MM.1S (cell line): ENCODE measurements at regions not wholly inside any gene's neighbourhood (a gene's known extent, or its start where the extent isn't known, plus 50 kb on each side); places are given as distances from the start of the nearest gene placed in this dataset.

Experiments
- DNase-seq: peaks from one replicate; pipeline ENCODE4 v3.0.0-alpha.2; 2015
- H2AFZ ChIP-seq: fragments of 300-600 bp; sonication (generic); 2 replicates; pipeline ENCODE4 v1.6.0; 2016; ENCODE audit warnings: antibody characterized with exemption, low read length
- H3F3A ChIP-seq: fragments of 300-600 bp; sonication (generic); 2 replicates; pipeline ENCODE4 v1.6.1; 2016; ENCODE audit warnings: mild to moderate bottlenecking, antibody characterized with exemption, low read length, moderate library complexity, mixed read lengths; ENCODE audit not compliant: insufficient read depth
- H3K27ac ChIP-seq: fragments of 300-600 bp; sonication (generic); 2 replicates; pipeline ENCODE4 v1.5.1; 2016; ENCODE audit warnings: mild to moderate bottlenecking, low read length
- H3K27me3 ChIP-seq: fragments of 300-600 bp; sonication (generic); replicated peaks from 2 replicates; pipeline ENCODE4 v1.6.0; 2016; ENCODE audit warnings: low read length; ENCODE audit not compliant: insufficient read depth
- H3K36me3 ChIP-seq: fragments of 300-600 bp; sonication (generic); replicated peaks from 2 replicates; pipeline ENCODE4 v1.6.1; 2016; ENCODE audit warnings: mild to moderate bottlenecking, low read length, mixed read lengths; ENCODE audit not compliant: insufficient read depth
- H3K4me1 ChIP-seq: fragments of 300-600 bp; sonication (generic); 2 replicates; pipeline ENCODE4 v1.6.1; 2016; ENCODE audit warnings: low read length, mixed read lengths
- H3K4me2 ChIP-seq: fragments of 300-600 bp; sonication (generic); 2 replicates; pipeline ENCODE4 v1.6.0; 2016; ENCODE audit warnings: low read depth, low read length
- H3K4me3 ChIP-seq: fragments of 300-600 bp; sonication (generic); 2 replicates; pipeline ENCODE4 v1.5.1; 2016; ENCODE audit warnings: low read length, mixed read lengths
- H3K79me2 ChIP-seq: fragments of 300-600 bp; sonication (generic); 2 replicates; pipeline ENCODE4 v1.6.1; 2016; ENCODE audit warnings: mixed run types, low read length, mixed read lengths
- H3K9ac ChIP-seq: fragments of 300-600 bp; sonication (generic); 2 replicates; pipeline ENCODE4 v1.6.1; 2016; ENCODE audit warnings: low read length, mixed read lengths
- H3K9me2 ChIP-seq: fragments of 300-600 bp; sonication (generic); replicated peaks from 2 replicates; pipeline ENCODE4 v1.6.1; 2016; ENCODE audit warnings: mild to moderate bottlenecking, low read length, mixed read lengths; ENCODE audit not compliant: insufficient read depth
- H3K9me3 ChIP-seq: fragments of 300-600 bp; sonication (generic); replicated peaks from 2 replicates; pipeline ENCODE4 v1.6.1; 2016; ENCODE audit warnings: mild to moderate bottlenecking, low read length, mixed read lengths; ENCODE audit not compliant: insufficient read depth
- H4K20me1 ChIP-seq: fragments of 300-600 bp; sonication (generic); 2 replicates; pipeline ENCODE4 v1.6.1; 2016; ENCODE audit warnings: mild to moderate bottlenecking, low read length, moderate library complexity, mixed read lengths; ENCODE audit not compliant: insufficient read depth
- CTCF ChIP-seq: fragments of 300-600 bp; sonication (generic); IDR thresholded peaks from 2 replicates; pipeline ENCODE4 v1.5.1; 2016; ENCODE audit warnings: antibody characterized with exemption, low read length, mixed read lengths
- EZH2 ChIP-seq: fragments of 300-600 bp; sonication (generic); optimal IDR thresholded peaks from 2 replicates; pipeline ENCODE3; 2017; ENCODE audit warnings: low read depth, mild to moderate bottlenecking, antibody characterized with exemption, low read length, mixed read lengths
- EZH2phosphoT487 ChIP-seq: fragments of 300-600 bp; sonication (generic); IDR thresholded peaks from 2 replicates; pipeline ENCODE4 v1.6.1; 2018; ENCODE audit warnings: antibody characterized with exemption, low read length

- Histone ChIP-seq H3K9me2 (no peaks in the 10 kb centered on the region), H2AFZ (no peak overlapping the region), H3K4me1 (no peaks in the 10 kb centered on the region), H3K9me3 (no peaks in the 10 kb centered on the region), H3K9ac (no peak overlapping the region), H3K36me3 (no peaks in the 10 kb centered on the region), H3K4me2 (no peak overlapping the region), H3K79me2 (no peaks in the 10 kb centered on the region), H3K27ac (no peak overlapping the region), H3K27me3 (no peaks in the 10 kb centered on the region), H3K4me3 (no peak overlapping the region), H4K20me1 (no peaks in the 10 kb centered on the region), H3F3A (no peaks in the 10 kb centered on the region)
- DNase-seq: no peak
- TF ChIP-seq CTCF (no peak), EZH2phosphoT487 (no peak), EZH2 (no peak)
Observed at GRCh38 chr18:27447451-27447881, 262.4 kb upstream of the CHST9 start.

- H3K4me1 ChIP-seq: no peaks in the 10 kb centered on the region
- no peaks in the 10 kb centered on the region for H4K20me1 ChIP-seq
- H3K36me3 ChIP-seq: no peaks in the 10 kb centered on the region
- no peaks in the 10 kb centered on the region for H3K79me2 ChIP-seq
- no peak overlapping the region for H3K4me3 ChIP-seq
- no peaks in the 10 kb centered on the region for H3K9me2 ChIP-seq
- no peak for DNase-seq
- TF ChIP-seq EZH2: no peak
- TF ChIP-seq CTCF: no peak
- TF ChIP-seq EZH2phosphoT487: no peak
- no peaks in the 10 kb centered on the region for H3K9me3 ChIP-seq
- H3K9ac ChIP-seq: no peak overlapping the region
- no peaks in the 10 kb centered on the region for H3F3A ChIP-seq
- H3K4me2 ChIP-seq: no peak overlapping the region
- no peak overlapping the region for H2AFZ ChIP-seq
- no peak overlapping the region for H3K27ac ChIP-seq
- H3K27me3 ChIP-seq: no peaks in the 10 kb centered on the region
Observed at GRCh38 chr18:27430595-27430994, 245.5 kb upstream of the CHST9 start.

- no peaks in the 10 kb centered on the region for H3F3A ChIP-seq
- H3K4me2 ChIP-seq: no peak overlapping the region
- no peak overlapping the region for H3K9ac ChIP-seq
- H3K9me3 ChIP-seq: no peaks in the 10 kb centered on the region
- no peak overlapping the region for H2AFZ ChIP-seq
- no peaks in the 10 kb centered on the region for H4K20me1 ChIP-seq
- H3K79me2 ChIP-seq: no peaks in the 10 kb centered on the region
- no peaks in the 10 kb centered on the region for H3K4me1 ChIP-seq
- no peak overlapping the region for H3K4me3 ChIP-seq
- TF ChIP-seq EZH2phosphoT487: no peak
- TF ChIP-seq CTCF: no peak
- no peak for TF ChIP-seq EZH2
- no peak for DNase-seq
- H3K27me3 ChIP-seq: no peaks in the 10 kb centered on the region
- no peak overlapping the region for H3K27ac ChIP-seq
- H3K9me2 ChIP-seq: no peaks in the 10 kb centered on the region
- no peaks in the 10 kb centered on the region for H3K36me3 ChIP-seq
Observed at GRCh38 chr18:27428716-27429475, 243.8 kb upstream of the CHST9 start.
